Loucy (cell line): ENCODE measurements at regions not wholly inside any gene's neighbourhood (a gene's known extent, or its start where the extent isn't known, plus 50 kb on each side); places are given as distances from the start of the nearest gene placed in this dataset.

ENCODE experiments used
- CTCF ChIP-seq: fragments of 200-600 bp; sonication (generic); conservative IDR thresholded peaks from 2 replicates; pipeline ENCODE4 v1.5.1; 2014; ENCODE audit warnings: mild to moderate bottlenecking, antibody characterized with exemption, low read length
- EZH2phosphoT487 ChIP-seq: fragments of 200-600 bp; IDR thresholded peaks from 2 replicates; pipeline ENCODE4 v1.6.1; 2018; ENCODE audit warnings: antibody characterized with exemption, mild to moderate bottlenecking, moderate library complexity, borderline replicate concordance

- TF ChIP-seq CTCF (no peak), EZH2phosphoT487 (no peak)
Measured at GRCh38 chr1:242802973-242803372, 278.5 kb upstream of the PLD5 start.
